NCI-H2227 (cell line): ENCODE measurements at regions not wholly inside any gene's neighbourhood (a gene's known extent, or its start where the extent isn't known, plus 50 kb on each side); places are given as distances from the start of the nearest gene placed in this dataset.
"Not testable (repeated sequence)": the region's sequence is repeated elsewhere in the genome, so short reads cannot be mapped to it uniquely, and the experiment has no call there.

ENCODE experiments used
- DNase-seq: peaks from one replicate; lab custom pipeline; 2025; ENCODE audit not compliant: unreplicated experiment; lab: John Stamatoyannopoulos, UW

GRCh38 chr2:7867867-7868266 lies 814.0 kb upstream of the ID2 start:
- no peak for DNase-seq

- no peak for DNase-seq
Observed at GRCh38 chr2:7868836-7869235, 813.0 kb upstream of the ID2 start.

GRCh38 chr2:7876445-7876844 lies 805.4 kb upstream of the ID2 start:
- DNase-seq: not testable (repeated sequence)

- not testable (repeated sequence) for DNase-seq
Observed at GRCh38 chr2:7878266-7878665, 803.6 kb upstream of the ID2 start.

GRCh38 chr2:7878786-7879482 lies 802.9 kb upstream of the ID2 start:
- DNase-seq: no peak

GRCh38 chr2:7879483-7879835 lies 802.4 kb upstream of the ID2 start:
- DNase-seq: no peak

GRCh38 chr2:7880126-7880525 lies 801.7 kb upstream of the ID2 start:
- no peak for DNase-seq

GRCh38 chr2:7880566-7880965 lies 801.3 kb upstream of the ID2 start:
- DNase-seq: no peak

- DNase-seq: no peak
Observed at GRCh38 chr2:7881063-7881462, 800.8 kb upstream of the ID2 start.

- no peak for DNase-seq
Observed at GRCh38 chr2:7881466-7881865, 800.4 kb upstream of the ID2 start.

GRCh38 chr2:7882296-7882695 lies 799.6 kb upstream of the ID2 start:
- DNase-seq: no peak

- DNase-seq: no peak
Observed at GRCh38 chr2:7884338-7884737, 797.5 kb upstream of the ID2 start.

- DNase-seq: no peak
Observed at GRCh38 chr2:7886666-7887065, 795.2 kb upstream of the ID2 start.

GRCh38 chr2:7887441-7887840 lies 794.4 kb upstream of the ID2 start:
- no peak for DNase-seq

- DNase-seq: no peak
Observed at GRCh38 chr2:7888876-7889275, 793.0 kb upstream of the ID2 start.

- no peak for DNase-seq
Observed at GRCh38 chr2:7891312-7891711, 790.5 kb upstream of the ID2 start.

GRCh38 chr2:7895289-7895688 lies 786.6 kb upstream of the ID2 start:
- DNase-seq: no peak

- no peak for DNase-seq
Observed at GRCh38 chr2:7896940-7897487, 784.8 kb upstream of the ID2 start.

GRCh38 chr2:7899241-7899640 lies 782.6 kb upstream of the ID2 start:
- DNase-seq: peak; percentile 14

- DNase-seq: no peak
Observed at GRCh38 chr2:7899923-7900322, 781.9 kb upstream of the ID2 start.

GRCh38 chr2:7900593-7900992 lies 781.3 kb upstream of the ID2 start:
- no peak for DNase-seq

GRCh38 chr2:7902251-7902765 lies 779.5 kb upstream of the ID2 start:
- DNase-seq: no peak

- no peak for DNase-seq
Observed at GRCh38 chr2:7904319-7904718, 777.5 kb upstream of the ID2 start.
